ENCODE measurements at regions not wholly inside any gene's neighbourhood (a gene's known extent, or its start where the extent isn't known, plus 50 kb on each side); places are given as distances from the start of the nearest gene placed in this dataset.

DNA sequence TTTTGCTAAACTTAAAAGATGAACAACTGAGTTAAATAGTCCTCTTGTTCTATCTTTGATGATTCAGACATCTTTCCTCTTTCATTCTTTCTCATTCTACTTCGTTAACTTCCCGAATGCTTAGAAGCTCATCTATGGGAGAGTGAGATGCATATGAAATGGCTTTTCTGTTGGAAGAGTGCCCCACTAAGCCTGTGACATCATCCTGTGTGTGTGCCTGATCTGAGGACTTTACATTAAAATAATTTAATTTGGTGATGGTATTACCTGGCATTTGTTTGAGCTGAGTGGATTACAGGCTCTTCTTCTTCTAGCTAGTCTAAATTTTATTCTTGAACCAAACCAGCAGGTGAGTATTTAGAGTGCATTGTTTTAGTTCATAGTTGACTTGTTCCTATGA, 626.5 kb downstream of the QKI start:
- Histone ChIP-seq H3K79me2 (no peaks in the 10 kb centered on the region), H3K9me3 (ENCODE audit: low read depth) (no peaks in the 10 kb centered on the region), H3K4me2 (no peak overlapping the region), H3K4me3 (no peak overlapping the region), H2AFZ (no peak overlapping the region), H4K20me1 (ENCODE audit: insufficient read depth, poor library complexity, severe bottlenecking) (no peaks in the 10 kb centered on the region), H3K4me1 (ENCODE audit: insufficient read depth) (no peaks in the 10 kb centered on the region), H3K36me3 (replicated peaks; ENCODE audit: insufficient read depth, low read depth) (no peaks in the 10 kb centered on the region), H3K27me3 (no peaks in the 10 kb centered on the region), H3K27ac (no peak overlapping the region), H3K9me2 (replicated peaks; ENCODE audit: insufficient read depth) (no peaks in the 10 kb centered on the region)
- TF ChIP-seq, protein P1, sequence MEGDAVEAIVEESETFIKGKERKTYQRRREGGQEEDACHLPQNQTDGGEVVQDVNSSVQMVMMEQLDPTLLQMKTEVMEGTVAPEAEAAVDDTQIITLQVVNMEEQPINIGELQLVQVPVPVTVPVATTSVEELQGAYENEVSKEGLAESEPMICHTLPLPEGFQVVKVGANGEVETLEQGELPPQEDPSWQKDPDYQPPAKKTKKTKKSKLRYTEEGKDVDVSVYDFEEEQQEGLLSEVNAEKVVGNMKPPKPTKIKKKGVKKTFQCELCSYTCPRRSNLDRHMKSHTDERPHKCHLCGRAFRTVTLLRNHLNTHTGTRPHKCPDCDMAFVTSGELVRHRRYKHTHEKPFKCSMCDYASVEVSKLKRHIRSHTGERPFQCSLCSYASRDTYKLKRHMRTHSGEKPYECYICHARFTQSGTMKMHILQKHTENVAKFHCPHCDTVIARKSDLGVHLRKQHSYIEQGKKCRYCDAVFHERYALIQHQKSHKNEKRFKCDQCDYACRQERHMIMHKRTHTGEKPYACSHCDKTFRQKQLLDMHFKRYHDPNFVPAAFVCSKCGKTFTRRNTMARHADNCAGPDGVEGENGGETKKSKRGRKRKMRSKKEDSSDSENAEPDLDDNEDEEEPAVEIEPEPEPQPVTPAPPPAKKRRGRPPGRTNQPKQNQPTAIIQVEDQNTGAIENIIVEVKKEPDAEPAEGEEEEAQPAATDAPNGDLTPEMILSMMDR (IDR thresholded peaks at IDR 0.05; ENCODE audit: poor library complexity): no peak
- TF ChIP-seq EZH2 (IDR thresholded peaks at IDR 0.05; ENCODE audit: borderline replicate concordance): no peak
- TF ChIP-seq EZH2phosphoT487 (IDR thresholded peaks at IDR 0.05; ENCODE audit: low read depth, severe bottlenecking, unreplicated experiment): no peak
- no peak for DNase-seq (ENCODE audit: low spot score)
- WGBS (ENCODE audit: low lambda C conversion rate, missing lambda C conversion rate): 84% methylated on average over 2 of the region's 2 CpGs

DNA sequence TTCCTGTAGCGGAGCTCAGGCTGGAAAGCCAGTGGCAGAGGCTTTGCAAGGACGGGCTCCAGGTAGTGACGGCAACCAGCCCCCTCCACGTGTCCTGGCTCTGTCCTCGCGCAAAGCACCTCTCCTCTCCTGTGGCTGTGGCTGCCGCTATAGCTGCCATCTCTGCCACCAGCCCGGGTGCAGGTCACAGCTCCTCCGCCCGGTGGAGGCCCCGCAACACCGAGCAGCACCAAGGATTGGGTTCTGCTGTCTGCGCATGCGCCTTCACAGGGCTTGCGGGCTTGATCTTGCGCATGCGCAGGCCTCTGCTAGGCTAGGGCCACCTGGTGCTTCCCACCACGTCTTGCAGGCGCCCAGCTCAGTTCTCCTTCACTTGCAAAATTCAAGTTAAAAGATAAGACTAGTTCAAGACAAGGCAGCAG, 625.4 kb downstream of the QKI start:
- 95% methylated on average over 19 of the region's 19 CpGs for WGBS (ENCODE audit: low lambda C conversion rate, missing lambda C conversion rate)
- Histone ChIP-seq H3K79me2 (no peaks in the 10 kb centered on the region), H3K4me1 (ENCODE audit: insufficient read depth) (no peaks in the 10 kb centered on the region), H3K27ac (no peak overlapping the region), H3K4me2 (no peak overlapping the region), H3K9me2 (replicated peaks; ENCODE audit: insufficient read depth) (no peaks in the 10 kb centered on the region), H3K27me3 (no peaks in the 10 kb centered on the region), H4K20me1 (ENCODE audit: insufficient read depth, poor library complexity, severe bottlenecking) (no peaks in the 10 kb centered on the region), H3K36me3 (replicated peaks; ENCODE audit: insufficient read depth, low read depth) (no peaks in the 10 kb centered on the region), H2AFZ (no peak overlapping the region), H3K4me3 (no peak overlapping the region), H3K9me3 (ENCODE audit: low read depth) (no peaks in the 10 kb centered on the region)
- no peak for TF ChIP-seq EZH2phosphoT487 (IDR thresholded peaks at IDR 0.05; ENCODE audit: low read depth, severe bottlenecking, unreplicated experiment)
- TF ChIP-seq, protein P1 (IDR thresholded peaks at IDR 0.05; ENCODE audit: poor library complexity): no peak
- no peak for TF ChIP-seq EZH2 (IDR thresholded peaks at IDR 0.05; ENCODE audit: borderline replicate concordance)
- no peak for DNase-seq (ENCODE audit: low spot score)

GRCh38 chr6:164037171-164037870, 622.8 kb downstream of the QKI start:
- no peaks in the 10 kb centered on the region for H3K9me3 ChIP-seq (ENCODE audit: low read depth)

More at GRCh38 chr6:164037171-164037870, 622.8 kb downstream of the QKI start:
- H3K4me1 ChIP-seq (ENCODE audit: insufficient read depth): no peaks in the 10 kb centered on the region
- H3K79me2 ChIP-seq: no peaks in the 10 kb centered on the region
- no peak overlapping the region for H3K4me2 ChIP-seq
- H3K4me3 ChIP-seq: no peak overlapping the region
- DNase-seq (ENCODE audit: low spot score): no peak
- no peak overlapping the region for H2AFZ ChIP-seq
- no peaks in the 10 kb centered on the region for H3K27me3 ChIP-seq
- TF ChIP-seq EZH2phosphoT487 (IDR thresholded peaks at IDR 0.05; ENCODE audit: low read depth, severe bottlenecking, unreplicated experiment): no peak
- no peak for TF ChIP-seq EZH2 (IDR thresholded peaks at IDR 0.05; ENCODE audit: borderline replicate concordance)
- TF ChIP-seq, protein P1 (IDR thresholded peaks at IDR 0.05; ENCODE audit: poor library complexity): no peak
- no peaks in the 10 kb centered on the region for H3K9me2 ChIP-seq (replicated peaks; ENCODE audit: insufficient read depth)
- no peaks in the 10 kb centered on the region for H3K36me3 ChIP-seq (replicated peaks; ENCODE audit: insufficient read depth, low read depth)
- 74% methylated on average over 10 of the region's 10 CpGs for WGBS (ENCODE audit: low lambda C conversion rate, missing lambda C conversion rate)
- no peaks in the 10 kb centered on the region for H4K20me1 ChIP-seq (ENCODE audit: insufficient read depth, poor library complexity, severe bottlenecking)
- no peak overlapping the region for H3K27ac ChIP-seq
